ENCODE measurements at regions not wholly inside any gene's neighbourhood (a gene's known extent, or its start where the extent isn't known, plus 50 kb on each side); places are given as distances from the start of the nearest gene placed in this dataset.

- TF ChIP-seq CTCF (conservative IDR thresholded peaks at IDR 0.05 in 1 of 2, IDR thresholded peaks at IDR 0.05 in 1 of 2; ENCODE audit: low read depth in 1 of 2, low read length in 2 of 2) (no peak), EZH2 (IDR thresholded peaks at IDR 0.05; ENCODE audit: low read length, missing control alignments) (no peak)
These were observed 399.7 kb upstream of the RBFOX1 start for GRCh38 chr16:6932871-6933385.

Data from fibroblast of lung (primary cell).